ENCODE measurements at regions not wholly inside any gene's neighbourhood (a gene's known extent, or its start where the extent isn't known, plus 50 kb on each side); places are given as distances from the start of the nearest gene placed in this dataset.
"Not testable (repeated sequence)": the region's sequence is repeated elsewhere in the genome, so short reads cannot be mapped to it uniquely, and the experiment has no call there.

DNA sequence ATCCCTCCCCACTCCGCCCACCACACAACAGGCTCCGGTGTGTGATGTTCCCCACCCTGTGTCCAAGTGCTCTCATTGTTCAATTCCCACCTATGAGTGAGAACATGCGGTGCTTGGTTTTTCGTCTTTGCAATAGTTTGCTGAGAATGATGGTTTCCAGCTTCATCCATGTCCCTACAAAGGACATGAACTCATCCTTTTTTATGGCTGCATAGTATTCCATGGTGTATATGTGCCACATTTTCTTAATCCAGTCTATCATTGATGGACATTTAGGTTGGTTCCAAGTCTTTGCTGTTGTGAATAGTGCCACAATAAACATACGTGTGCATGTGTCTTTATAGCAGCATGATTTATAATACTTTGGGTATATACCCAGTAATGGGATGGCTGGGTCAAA lies 81.0 kb upstream of the TINAGL1 start:
- POLR2A ChIA-PET (ENCODE audit: unreplicated experiment); H3K36me3 ChIP-seq (ENCODE audit: control insufficient read depth, insufficient read depth, low read length); H2BK20ac ChIP-seq (ENCODE audit: low read depth, low read length); H2AK9ac ChIP-seq (replicated peaks; ENCODE audit: low read depth, low read length, poor library complexity); ATAC-seq (ENCODE audit: low read depth); H3K4me3 ChIP-seq (ENCODE audit: insufficient read depth, low read depth, low read length); H3K18ac ChIP-seq (ENCODE audit: low read depth, low read length); CTCF ChIA-PET; H3K9ac ChIP-seq (ENCODE audit: low read depth, low read length); H3K4me2 ChIP-seq (ENCODE audit: low read depth, low read length); in situ Hi-C loops (cut with MboI; ENCODE audit: low sequenced_read_pairs); H4K91ac ChIP-seq (ENCODE audit: insufficient read depth, low read depth, low read length); H2BK120ac ChIP-seq (ENCODE audit: low read depth, low read length); H3K4ac ChIP-seq (ENCODE audit: low read depth, low read length); H3K23ac ChIP-seq (ENCODE audit: low read depth, low read length); H3K9me3 ChIP-seq (ENCODE audit: control insufficient read depth, insufficient read depth, low read length); H4K8ac ChIP-seq (ENCODE audit: low read depth in 2 of 2, low read length in 2 of 2); H2AFZ ChIP-seq (replicated peaks; ENCODE audit: low read length, poor library complexity); dilution Hi-C loops (cut with HindIII; ENCODE audit: low sequenced_read_pairs, unreplicated experiment); H3K9me1 ChIP-seq (ENCODE audit: insufficient read depth, low read length); H3K4me1 ChIP-seq (ENCODE audit: control insufficient read depth, insufficient read depth, low read length); intact Hi-C loops (cut with micrococcal nuclease); H2BK15ac ChIP-seq (ENCODE audit: low read depth, low read length); H2AK5ac ChIP-seq (ENCODE audit: low read depth, low read length); H3K14ac ChIP-seq (replicated peaks; ENCODE audit: low read depth, low read length); H4K20me1 ChIP-seq (ENCODE audit: insufficient read depth, low read length); DNase-seq; H3K56ac ChIP-seq (ENCODE audit: extremely low read depth, insufficient read depth, low read length); H4K5ac ChIP-seq (ENCODE audit: low read depth, low read length); H3K79me1 ChIP-seq (ENCODE audit: low read depth in 1 of 2, low read length in 2 of 2); H3K27ac ChIP-seq (ENCODE audit: insufficient read depth, low read length); BruUV-seq (replicated peaks); H2BK5ac ChIP-seq (ENCODE audit: low read depth, low read length, poor library complexity, severe bottlenecking): not testable (repeated sequence)
- H3K27me3 ChIP-seq (ENCODE audit: control insufficient read depth, insufficient read depth, low read length): peaks cover 35% of the 10 kb centered on the region
- no CpG with 5 or more reads among the region's 5 CpGs for WGBS, 2 experiments (ENCODE audit: extremely low coverage in 2 of 2, insufficient read length in 1 of 2)

DNA sequence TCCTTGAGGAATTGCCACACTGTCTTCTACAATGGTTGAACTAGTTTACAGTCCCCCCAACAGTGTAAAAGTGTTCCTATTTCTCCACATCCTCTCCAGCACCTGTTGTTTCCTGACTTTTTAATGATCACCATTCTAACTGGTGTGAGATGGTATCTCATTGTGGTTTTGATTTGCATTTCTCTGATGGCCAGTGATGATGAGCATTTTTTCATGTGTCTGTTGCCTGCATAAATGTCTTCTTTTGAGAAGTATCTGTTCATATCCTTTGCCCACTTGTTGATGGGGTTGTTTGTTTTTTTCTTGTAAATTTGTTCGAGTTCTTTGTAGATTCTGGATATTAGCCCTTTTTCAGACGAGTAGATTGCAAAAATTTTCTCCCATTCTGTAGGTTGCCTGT lies 80.5 kb upstream of the TINAGL1 start:
- H2BK5ac ChIP-seq (ENCODE audit: low read depth, low read length, poor library complexity, severe bottlenecking); H3K27ac ChIP-seq (ENCODE audit: insufficient read depth, low read length); H3K4ac ChIP-seq (ENCODE audit: low read depth, low read length); H3K4me1 ChIP-seq (ENCODE audit: control insufficient read depth, insufficient read depth, low read length); H2AK5ac ChIP-seq (ENCODE audit: low read depth, low read length); H3K18ac ChIP-seq (ENCODE audit: low read depth, low read length); H2BK15ac ChIP-seq (ENCODE audit: low read depth, low read length); H4K20me1 ChIP-seq (ENCODE audit: insufficient read depth, low read length); H3K56ac ChIP-seq (ENCODE audit: extremely low read depth, insufficient read depth, low read length); H4K8ac ChIP-seq (ENCODE audit: low read depth in 2 of 2, low read length in 2 of 2); H2AFZ ChIP-seq (replicated peaks; ENCODE audit: low read length, poor library complexity); H4K91ac ChIP-seq (ENCODE audit: insufficient read depth, low read depth, low read length); H3K36me3 ChIP-seq (ENCODE audit: control insufficient read depth, insufficient read depth, low read length); H3K9me1 ChIP-seq (ENCODE audit: insufficient read depth, low read length); H4K5ac ChIP-seq (ENCODE audit: low read depth, low read length); in situ Hi-C loops (cut with MboI; ENCODE audit: low sequenced_read_pairs); H3K9me3 ChIP-seq (ENCODE audit: control insufficient read depth, insufficient read depth, low read length); H3K14ac ChIP-seq (replicated peaks; ENCODE audit: low read depth, low read length); H3K9ac ChIP-seq (ENCODE audit: low read depth, low read length); DNase-seq; H2BK20ac ChIP-seq (ENCODE audit: low read depth, low read length); H3K79me1 ChIP-seq (ENCODE audit: low read depth in 1 of 2, low read length in 2 of 2); ATAC-seq (ENCODE audit: low read depth); H3K23ac ChIP-seq (ENCODE audit: low read depth, low read length); H3K4me2 ChIP-seq (ENCODE audit: low read depth, low read length); H3K4me3 ChIP-seq (ENCODE audit: insufficient read depth, low read depth, low read length); intact Hi-C loops (cut with micrococcal nuclease); POLR2A ChIA-PET (ENCODE audit: unreplicated experiment); dilution Hi-C loops (cut with HindIII; ENCODE audit: low sequenced_read_pairs, unreplicated experiment); CTCF ChIA-PET; H2AK9ac ChIP-seq (replicated peaks; ENCODE audit: low read depth, low read length, poor library complexity); H2BK120ac ChIP-seq (ENCODE audit: low read depth, low read length); BruUV-seq (replicated peaks): not testable (repeated sequence)
- peaks cover 35% of the 10 kb centered on the region for H3K27me3 ChIP-seq (ENCODE audit: control insufficient read depth, insufficient read depth, low read length)
- WGBS, 2 experiments (ENCODE audit: extremely low coverage in 2 of 2, insufficient read length in 1 of 2): no CpG with 5 or more reads among the region's 2 CpGs
